ENCODE measurements at regions not wholly inside any gene's neighbourhood (a gene's known extent, or its start where the extent isn't known, plus 50 kb on each side); places are given as distances from the start of the nearest gene placed in this dataset.

DNA sequence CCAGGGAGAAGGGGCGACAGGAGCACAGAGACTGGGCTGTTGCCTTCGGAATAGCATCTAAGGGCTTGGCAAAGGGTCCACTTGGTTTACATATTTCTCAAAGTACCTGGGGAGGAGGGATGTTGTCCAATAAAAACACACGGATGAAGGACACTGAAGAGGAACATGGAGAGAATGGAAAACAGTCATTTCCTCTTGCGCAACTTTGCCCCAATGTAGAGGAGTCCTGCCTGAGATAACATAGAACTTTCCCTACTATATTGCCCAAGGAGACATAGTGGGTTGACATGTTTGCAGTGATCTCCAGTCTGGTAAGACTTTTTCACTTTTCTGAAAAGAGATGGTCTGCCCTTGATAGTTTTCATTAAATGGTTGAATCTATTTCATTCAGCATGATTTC, 468.8 kb upstream of the SUCLG2 start:
- no peak overlapping the region for H3K4me3 ChIP-seq
- intact Hi-C loops (cut with DNase I), result no loop called here
- TF ChIP-seq, protein P1, sequence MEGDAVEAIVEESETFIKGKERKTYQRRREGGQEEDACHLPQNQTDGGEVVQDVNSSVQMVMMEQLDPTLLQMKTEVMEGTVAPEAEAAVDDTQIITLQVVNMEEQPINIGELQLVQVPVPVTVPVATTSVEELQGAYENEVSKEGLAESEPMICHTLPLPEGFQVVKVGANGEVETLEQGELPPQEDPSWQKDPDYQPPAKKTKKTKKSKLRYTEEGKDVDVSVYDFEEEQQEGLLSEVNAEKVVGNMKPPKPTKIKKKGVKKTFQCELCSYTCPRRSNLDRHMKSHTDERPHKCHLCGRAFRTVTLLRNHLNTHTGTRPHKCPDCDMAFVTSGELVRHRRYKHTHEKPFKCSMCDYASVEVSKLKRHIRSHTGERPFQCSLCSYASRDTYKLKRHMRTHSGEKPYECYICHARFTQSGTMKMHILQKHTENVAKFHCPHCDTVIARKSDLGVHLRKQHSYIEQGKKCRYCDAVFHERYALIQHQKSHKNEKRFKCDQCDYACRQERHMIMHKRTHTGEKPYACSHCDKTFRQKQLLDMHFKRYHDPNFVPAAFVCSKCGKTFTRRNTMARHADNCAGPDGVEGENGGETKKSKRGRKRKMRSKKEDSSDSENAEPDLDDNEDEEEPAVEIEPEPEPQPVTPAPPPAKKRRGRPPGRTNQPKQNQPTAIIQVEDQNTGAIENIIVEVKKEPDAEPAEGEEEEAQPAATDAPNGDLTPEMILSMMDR (IDR thresholded peaks at IDR 0.05), result no peak
- no peak for TF ChIP-seq POLR2AphosphoS5 (IDR thresholded peaks at IDR 0.05; ENCODE audit: insufficient read depth in 1 of 2, low read depth in 1 of 2)
- TF ChIP-seq POLR2A (IDR thresholded peaks at IDR 0.05), result no peak
- H3K4me1 ChIP-seq, result no peaks in the 10 kb centered on the region
- H3K36me3 ChIP-seq, result no peaks in the 10 kb centered on the region
- H3K9me3 ChIP-seq, result no peaks in the 10 kb centered on the region
- no peaks in the 10 kb centered on the region for H3K27me3 ChIP-seq
- no peak overlapping the region for H3K27ac ChIP-seq
- no peak for DNase-seq (ENCODE audit: extremely low spot score in 2 of 2)

DNA sequence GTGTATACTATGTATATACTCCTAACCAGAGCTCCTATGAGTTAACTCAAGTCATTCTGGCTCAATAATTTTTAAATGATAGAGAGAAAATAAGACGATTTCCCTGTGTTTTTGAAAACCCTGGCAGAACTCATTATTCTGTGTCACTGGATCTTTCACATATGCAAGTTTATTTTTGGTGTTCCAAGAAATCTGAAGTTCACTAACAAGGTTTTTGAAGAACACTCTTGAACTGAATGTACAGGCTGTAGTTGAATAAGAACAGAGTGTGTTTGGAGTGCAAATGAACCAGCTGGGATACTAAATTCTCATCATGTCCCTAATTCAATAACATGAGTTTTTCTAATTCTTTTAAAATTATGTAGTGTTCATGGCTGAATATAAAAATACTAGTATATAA, 466.9 kb upstream of the SUCLG2 start:
- intact Hi-C loops (cut with DNase I), result no loop called here
- TF ChIP-seq, protein P1 (IDR thresholded peaks at IDR 0.05), result no peak
- no peak for TF ChIP-seq POLR2A (IDR thresholded peaks at IDR 0.05)
- no peak for TF ChIP-seq POLR2AphosphoS5 (IDR thresholded peaks at IDR 0.05; ENCODE audit: insufficient read depth in 1 of 2, low read depth in 1 of 2)
- Histone ChIP-seq H3K4me1 (no peaks in the 10 kb centered on the region), H3K27me3 (no peaks in the 10 kb centered on the region), H3K36me3 (no peaks in the 10 kb centered on the region), H3K27ac (no peak overlapping the region), H3K9me3 (no peaks in the 10 kb centered on the region), H3K4me3 (no peak overlapping the region)
- no peak for DNase-seq (ENCODE audit: extremely low spot score in 2 of 2)

DNA sequence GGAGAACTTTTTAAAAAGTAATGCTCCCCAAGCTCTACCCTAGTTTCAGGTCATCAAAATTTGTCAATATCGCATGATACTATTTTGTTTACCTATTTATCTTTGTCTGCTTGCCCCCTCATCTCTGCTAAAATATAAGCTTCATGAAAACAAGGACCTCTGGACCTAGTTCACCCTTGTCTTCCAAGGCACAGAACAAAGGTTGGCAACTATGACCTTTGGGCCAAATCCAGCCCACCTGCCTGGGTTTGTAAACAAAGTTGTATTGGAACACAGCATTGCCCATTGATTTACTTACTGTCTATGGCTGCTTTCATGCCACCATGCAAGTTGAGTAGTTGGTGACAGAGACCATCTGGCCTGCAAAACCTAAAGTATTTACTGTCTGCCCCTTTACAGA, 462.2 kb upstream of the SUCLG2 start:
- TF ChIP-seq POLR2A (IDR thresholded peaks at IDR 0.05) (no peak), POLR2AphosphoS5 (IDR thresholded peaks at IDR 0.05; ENCODE audit: insufficient read depth in 1 of 2, low read depth in 1 of 2) (no peak)
- TF ChIP-seq, protein P1 (IDR thresholded peaks at IDR 0.05), result no peak
- H3K27ac ChIP-seq, result no peak overlapping the region
- no peaks in the 10 kb centered on the region for H3K9me3 ChIP-seq
- no peak for DNase-seq (ENCODE audit: extremely low spot score in 2 of 2)
- no peak overlapping the region for H3K4me3 ChIP-seq
- no peaks in the 10 kb centered on the region for H3K36me3 ChIP-seq
- intact Hi-C loops (cut with DNase I), result no loop called here
- H3K27me3 ChIP-seq, result no peaks in the 10 kb centered on the region
- no peaks in the 10 kb centered on the region for H3K4me1 ChIP-seq

DNA sequence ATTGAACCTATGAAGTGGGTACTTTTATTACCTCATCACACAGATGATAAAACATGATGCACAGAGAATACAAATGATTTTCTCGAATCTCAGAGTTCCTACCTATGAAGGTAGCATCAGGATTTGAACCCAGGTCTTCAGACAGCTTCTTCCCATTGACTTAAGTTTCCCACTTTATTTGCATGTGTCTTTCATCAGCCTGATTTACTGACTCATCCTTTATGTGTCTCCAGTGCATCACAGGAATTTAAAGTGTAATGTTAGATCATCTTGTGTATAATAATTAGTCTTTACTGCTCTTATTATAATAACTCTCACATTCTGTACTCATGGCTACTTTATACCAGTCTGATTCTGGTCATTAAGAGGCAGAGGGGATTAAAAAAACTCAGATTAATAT, 449.4 kb upstream of the SUCLG2 start:
- no peaks in the 10 kb centered on the region for H3K36me3 ChIP-seq
- no peaks in the 10 kb centered on the region for H3K9me3 ChIP-seq
- DNase-seq (ENCODE audit: extremely low spot score in 2 of 2), result no peak
- no peaks in the 10 kb centered on the region for H3K4me1 ChIP-seq
- intact Hi-C loops (cut with DNase I), result no loop called here
- no peak overlapping the region for H3K4me3 ChIP-seq
- TF ChIP-seq POLR2AphosphoS5 (IDR thresholded peaks at IDR 0.05; ENCODE audit: insufficient read depth in 1 of 2, low read depth in 1 of 2) (no peak), POLR2A (IDR thresholded peaks at IDR 0.05) (no peak)
- TF ChIP-seq, protein P1 (IDR thresholded peaks at IDR 0.05), result no peak
- H3K27ac ChIP-seq, result no peak overlapping the region
- no peaks in the 10 kb centered on the region for H3K27me3 ChIP-seq

DNA sequence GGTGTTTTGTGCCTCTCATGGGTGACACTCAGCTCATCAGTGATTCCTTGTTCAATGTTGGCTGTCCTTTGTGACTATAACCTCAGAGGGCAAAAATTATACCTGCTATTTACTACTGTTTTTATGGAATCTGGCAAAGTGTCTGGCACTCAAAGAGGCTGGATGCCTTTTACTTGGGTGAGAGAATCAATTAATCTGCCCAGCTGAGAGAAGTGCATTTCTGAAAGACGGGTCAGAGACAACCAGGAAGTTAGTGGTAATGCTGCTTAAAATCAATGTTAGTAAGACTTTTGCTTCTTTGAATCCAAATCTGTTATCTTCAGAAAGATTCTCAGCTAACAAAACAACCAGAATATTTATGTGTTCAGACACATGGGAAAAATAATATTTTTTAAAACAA, 436.2 kb upstream of the SUCLG2 start:
- Histone ChIP-seq H3K9me3 (no peaks in the 10 kb centered on the region), H3K4me1 (no peaks in the 10 kb centered on the region), H3K4me3 (no peak overlapping the region), H3K27me3 (no peaks in the 10 kb centered on the region), H3K27ac (no peak overlapping the region), H3K36me3 (no peaks in the 10 kb centered on the region)
- intact Hi-C loops (cut with DNase I), result no loop called here
- DNase-seq (ENCODE audit: extremely low spot score in 2 of 2), result no peak
- TF ChIP-seq, protein P1 (IDR thresholded peaks at IDR 0.05), result no peak
- no peak for TF ChIP-seq POLR2AphosphoS5 (IDR thresholded peaks at IDR 0.05; ENCODE audit: insufficient read depth in 1 of 2, low read depth in 1 of 2)
- no peak for TF ChIP-seq POLR2A (IDR thresholded peaks at IDR 0.05)

Measured in vagina (tissue), 2 donors.